ENCODE measurements at regions not wholly inside any gene's neighbourhood (a gene's known extent, or its start where the extent isn't known, plus 50 kb on each side); places are given as distances from the start of the nearest gene placed in this dataset.

DNA sequence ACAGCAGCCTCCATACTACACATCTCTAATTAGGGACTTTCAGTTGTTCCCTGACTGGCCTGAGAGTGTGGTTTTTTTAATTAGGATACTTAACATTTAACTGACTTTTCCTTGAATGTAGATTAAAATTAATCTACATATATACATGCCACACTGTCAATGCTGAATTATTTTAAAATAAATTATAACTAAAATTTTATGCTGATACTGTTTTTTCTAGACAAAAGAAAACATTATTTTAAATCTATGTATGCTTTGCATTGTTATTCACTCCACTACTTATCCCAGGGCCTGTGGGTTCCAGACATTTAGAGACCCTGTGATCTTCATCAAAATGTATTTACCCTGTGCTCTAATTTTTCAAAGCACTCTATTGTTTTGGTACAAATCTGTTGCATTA, 496.0 kb upstream of the MAP2 start:
- TF ChIP-seq, protein P1, sequence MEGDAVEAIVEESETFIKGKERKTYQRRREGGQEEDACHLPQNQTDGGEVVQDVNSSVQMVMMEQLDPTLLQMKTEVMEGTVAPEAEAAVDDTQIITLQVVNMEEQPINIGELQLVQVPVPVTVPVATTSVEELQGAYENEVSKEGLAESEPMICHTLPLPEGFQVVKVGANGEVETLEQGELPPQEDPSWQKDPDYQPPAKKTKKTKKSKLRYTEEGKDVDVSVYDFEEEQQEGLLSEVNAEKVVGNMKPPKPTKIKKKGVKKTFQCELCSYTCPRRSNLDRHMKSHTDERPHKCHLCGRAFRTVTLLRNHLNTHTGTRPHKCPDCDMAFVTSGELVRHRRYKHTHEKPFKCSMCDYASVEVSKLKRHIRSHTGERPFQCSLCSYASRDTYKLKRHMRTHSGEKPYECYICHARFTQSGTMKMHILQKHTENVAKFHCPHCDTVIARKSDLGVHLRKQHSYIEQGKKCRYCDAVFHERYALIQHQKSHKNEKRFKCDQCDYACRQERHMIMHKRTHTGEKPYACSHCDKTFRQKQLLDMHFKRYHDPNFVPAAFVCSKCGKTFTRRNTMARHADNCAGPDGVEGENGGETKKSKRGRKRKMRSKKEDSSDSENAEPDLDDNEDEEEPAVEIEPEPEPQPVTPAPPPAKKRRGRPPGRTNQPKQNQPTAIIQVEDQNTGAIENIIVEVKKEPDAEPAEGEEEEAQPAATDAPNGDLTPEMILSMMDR (conservative IDR thresholded peaks at IDR 0.05), result no peak
- H3K27ac ChIP-seq, result no peak overlapping the region

DNA sequence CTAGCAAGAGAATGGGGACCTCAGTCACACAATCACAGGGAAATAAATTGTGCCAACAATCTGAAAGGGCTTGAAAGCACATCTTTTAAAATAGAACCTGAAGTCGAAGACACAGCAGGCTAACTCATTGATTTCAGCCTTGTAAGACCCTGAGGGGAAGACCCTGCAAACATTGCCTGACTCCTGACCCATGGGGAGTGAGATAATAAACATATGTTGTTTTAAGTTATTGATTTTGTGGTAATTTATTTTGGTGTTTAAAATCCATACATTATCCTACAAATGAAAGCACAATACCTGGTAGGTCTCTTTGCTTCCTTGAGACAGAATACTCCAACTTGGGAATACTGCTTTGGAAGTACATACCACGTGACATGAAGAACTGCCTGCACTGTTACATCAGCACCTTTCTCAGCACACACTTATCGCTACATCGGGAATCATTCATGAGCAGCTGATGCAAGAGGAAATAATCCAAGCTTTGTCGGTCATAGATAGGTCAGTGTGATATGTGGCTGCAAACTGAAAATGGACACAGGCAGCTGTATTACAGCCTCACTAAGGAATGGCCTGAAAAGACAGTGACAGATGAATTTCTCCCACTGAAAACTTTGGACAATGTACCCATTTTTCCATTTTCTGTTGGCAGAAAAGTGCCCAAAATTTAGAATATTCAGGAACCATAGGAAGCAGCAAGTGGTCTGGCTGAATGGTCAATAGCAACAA, 494.5 kb upstream of the MAP2 start:
- TF ChIP-seq, protein P1 (conservative IDR thresholded peaks at IDR 0.05), result no peak
- H3K27ac ChIP-seq, result no peak overlapping the region

DNA sequence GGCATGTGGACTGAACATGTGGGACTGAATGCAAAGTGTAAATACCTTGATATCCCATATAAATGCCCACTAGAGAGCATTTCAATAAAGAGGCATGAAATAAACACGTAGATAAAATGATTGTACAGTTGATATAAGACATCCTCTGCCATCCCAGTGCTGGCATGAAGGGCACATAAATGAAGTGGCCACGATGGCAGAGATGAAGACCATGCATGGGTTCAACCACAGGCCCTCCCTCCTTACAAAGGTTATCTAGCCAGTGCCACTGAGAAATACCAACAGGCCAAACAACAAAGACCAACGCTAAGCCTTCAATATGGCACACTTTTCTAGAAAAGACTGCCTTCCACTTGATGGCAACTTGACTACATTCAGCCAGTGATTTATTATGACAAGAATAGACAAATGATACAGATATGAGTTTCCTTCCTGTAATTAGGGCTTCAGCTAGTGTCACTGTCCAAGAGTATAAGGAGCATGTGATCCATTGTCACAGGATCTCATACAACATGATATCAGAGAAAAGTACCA, 493.9 kb upstream of the MAP2 start:
- TF ChIP-seq, protein P1 (conservative IDR thresholded peaks at IDR 0.05), result no peak

DNA sequence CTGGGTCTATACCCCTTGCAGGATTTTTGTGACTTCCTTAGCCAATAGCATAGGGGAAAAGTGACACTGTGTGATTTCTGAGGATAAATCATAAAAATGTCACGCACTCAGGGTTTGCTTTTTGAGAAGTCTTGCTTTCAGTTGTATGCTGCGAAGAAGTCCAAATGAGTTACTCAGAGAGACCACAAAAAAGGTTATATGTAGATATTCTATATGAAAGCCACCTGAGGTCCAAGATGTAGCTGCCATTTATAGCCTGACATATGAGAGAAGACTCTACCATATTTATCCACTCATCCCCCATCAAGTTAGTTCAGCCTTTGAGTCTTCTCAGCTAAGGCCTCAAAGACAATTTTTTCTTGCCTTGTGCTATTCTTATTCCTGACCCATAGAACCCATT, 488.3 kb upstream of the MAP2 start:
- H3K27ac ChIP-seq, result no peak overlapping the region
- TF ChIP-seq, protein P1 (conservative IDR thresholded peaks at IDR 0.05), result no peak

More for the DNA sequence above, 493.9 kb upstream of the MAP2 start:
- H3K27ac ChIP-seq, result no peak overlapping the region

DNA sequence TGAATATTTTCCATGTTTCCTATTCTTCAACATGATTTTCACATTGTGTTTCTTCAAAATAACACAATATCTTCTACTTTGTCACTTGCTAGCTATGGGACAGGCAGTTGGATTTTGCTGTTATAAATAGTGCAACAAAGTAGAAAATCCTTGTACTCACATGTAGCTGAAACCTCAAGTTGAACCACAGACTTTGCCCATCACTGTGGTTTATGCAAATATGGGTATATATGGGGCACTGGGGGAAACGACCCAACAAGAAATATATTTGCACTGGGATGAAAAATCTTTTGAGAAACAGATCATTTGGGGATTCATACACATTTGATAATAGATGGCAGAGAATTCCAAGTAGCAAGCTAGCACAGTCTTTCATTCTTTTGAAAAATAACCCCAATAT, 486.3 kb upstream of the MAP2 start:
- TF ChIP-seq, protein P1 (conservative IDR thresholded peaks at IDR 0.05), result no peak

DNA sequence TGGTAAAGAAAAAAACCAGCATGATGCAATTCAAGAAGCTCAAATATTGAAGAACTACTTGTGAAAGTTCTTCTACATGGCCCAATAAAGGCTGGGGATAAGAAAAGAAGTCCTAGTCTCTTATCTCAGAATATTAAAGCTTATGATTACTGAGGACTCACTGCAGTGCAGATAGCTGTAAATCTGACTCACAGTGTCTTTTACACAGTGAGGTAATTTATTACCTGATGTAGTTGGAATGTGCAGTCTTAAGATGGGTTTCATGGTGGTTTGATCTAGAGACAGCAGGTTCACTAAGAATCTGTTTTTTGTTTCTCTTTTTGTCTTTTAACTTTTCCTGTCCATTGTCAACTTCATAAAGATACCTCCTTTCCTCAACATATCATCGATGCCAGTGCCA, 484.0 kb upstream of the MAP2 start:
- no peak overlapping the region for H3K27ac ChIP-seq

More for the DNA sequence above, 486.3 kb upstream of the MAP2 start:
- H3K27ac ChIP-seq, result no peak overlapping the region

DNA sequence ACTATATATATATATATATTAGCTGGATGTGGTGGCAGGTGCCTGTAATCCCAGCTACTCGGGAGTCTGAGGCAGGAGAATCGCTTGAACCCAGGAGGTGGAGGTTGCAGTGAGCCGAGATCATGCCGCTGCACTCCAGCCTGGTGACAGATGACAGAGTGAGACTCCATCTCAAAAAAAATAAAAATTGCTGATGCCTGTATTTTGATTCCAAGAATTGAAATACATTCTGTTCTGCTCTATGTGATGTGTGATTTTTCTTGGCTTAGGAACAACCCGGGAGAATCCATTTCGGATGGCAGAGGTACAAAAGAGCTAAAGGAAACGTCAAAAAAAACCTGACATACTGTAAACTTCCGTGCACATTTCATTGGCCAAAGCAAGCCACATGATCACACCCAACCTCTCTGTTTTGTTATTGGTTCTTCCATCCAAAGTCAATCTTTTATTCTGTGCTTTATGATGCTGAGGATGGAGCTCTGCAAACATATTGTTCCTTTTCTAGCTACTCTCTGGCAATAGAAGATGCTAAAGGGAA, 478.1 kb upstream of the MAP2 start:
- TF ChIP-seq, protein P1 (conservative IDR thresholded peaks at IDR 0.05), result no peak
- H3K27ac ChIP-seq, result no peak overlapping the region

More for the DNA sequence above, 484.0 kb upstream of the MAP2 start:
- TF ChIP-seq, protein P1 (conservative IDR thresholded peaks at IDR 0.05), result no peak

All from VCaP (cell line).